SK-N-DZ (cell line): ENCODE measurements at regions not wholly inside any gene's neighbourhood (a gene's known extent, or its start where the extent isn't known, plus 50 kb on each side); places are given as distances from the start of the nearest gene placed in this dataset.

Experiments
- DNase-seq: peaks from one replicate; pipeline ENCODE4 v3.0.0-alpha.2; 2015; ENCODE audit warnings: low spot score

DNA sequence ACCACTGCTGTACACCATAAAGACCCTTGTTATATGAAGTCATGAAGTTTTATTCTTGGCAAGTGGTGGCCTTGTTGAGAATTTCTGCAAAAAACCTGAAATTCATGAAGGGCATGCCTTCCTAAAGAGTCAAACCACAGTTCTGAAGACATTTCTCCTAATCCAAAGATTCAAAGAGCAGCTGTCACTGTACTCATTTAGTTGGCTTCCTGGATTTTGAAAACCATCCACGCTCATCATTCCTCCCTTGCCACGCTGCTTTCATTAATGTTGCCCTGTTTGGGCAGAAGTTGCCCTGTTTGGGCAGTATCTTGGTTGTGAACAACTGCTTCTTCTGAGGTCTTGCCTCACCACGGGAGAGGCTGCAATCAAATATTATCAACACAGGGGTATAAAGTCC is 560.3 kb upstream of the TLE4 start:
- no peak for DNase-seq

- DNase-seq: no peak
These were observed 559.2 kb upstream of the TLE4 start for GRCh38 chr9:79012561-79012960.

DNA sequence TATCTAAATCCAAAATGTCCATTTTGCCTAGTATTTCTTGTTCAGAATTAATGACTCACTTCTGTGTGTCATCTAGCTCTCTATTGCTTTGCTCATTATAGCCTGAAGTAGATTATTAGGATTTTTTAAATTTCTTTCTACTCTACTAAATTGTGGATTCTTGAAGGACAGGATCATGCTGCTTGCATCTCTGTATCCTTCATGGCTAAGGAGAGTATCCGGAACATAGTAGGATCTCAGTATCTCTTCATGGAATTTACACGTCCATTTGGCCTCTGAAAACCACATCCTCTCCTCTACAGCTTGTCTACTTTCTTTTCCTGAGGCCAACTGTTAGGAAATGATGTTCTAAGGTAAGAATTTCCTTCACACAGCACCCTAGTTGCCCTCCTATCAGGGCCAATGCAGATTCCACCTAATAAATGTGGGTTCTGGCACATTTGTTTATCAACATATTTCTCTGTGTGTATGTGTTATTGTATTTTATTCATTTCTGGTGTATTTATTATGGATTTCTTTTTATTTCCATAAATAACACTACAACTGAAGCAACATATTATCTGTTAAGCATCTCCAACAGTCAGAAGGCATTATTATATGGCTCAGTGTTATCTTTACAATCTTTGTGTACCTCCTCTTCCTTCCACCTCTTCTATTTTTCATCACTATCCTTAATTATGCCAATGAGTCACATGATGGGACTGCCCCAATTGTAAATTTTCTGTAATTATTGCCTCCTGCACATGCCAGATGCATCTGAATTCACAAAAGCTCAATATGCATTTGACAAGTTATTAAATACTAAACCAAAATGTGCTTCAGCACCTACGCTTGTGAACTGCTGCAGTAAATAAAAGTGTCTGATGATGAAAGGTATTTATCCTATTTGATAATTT is 557.8 kb upstream of the TLE4 start:
- no peak for DNase-seq

DNA sequence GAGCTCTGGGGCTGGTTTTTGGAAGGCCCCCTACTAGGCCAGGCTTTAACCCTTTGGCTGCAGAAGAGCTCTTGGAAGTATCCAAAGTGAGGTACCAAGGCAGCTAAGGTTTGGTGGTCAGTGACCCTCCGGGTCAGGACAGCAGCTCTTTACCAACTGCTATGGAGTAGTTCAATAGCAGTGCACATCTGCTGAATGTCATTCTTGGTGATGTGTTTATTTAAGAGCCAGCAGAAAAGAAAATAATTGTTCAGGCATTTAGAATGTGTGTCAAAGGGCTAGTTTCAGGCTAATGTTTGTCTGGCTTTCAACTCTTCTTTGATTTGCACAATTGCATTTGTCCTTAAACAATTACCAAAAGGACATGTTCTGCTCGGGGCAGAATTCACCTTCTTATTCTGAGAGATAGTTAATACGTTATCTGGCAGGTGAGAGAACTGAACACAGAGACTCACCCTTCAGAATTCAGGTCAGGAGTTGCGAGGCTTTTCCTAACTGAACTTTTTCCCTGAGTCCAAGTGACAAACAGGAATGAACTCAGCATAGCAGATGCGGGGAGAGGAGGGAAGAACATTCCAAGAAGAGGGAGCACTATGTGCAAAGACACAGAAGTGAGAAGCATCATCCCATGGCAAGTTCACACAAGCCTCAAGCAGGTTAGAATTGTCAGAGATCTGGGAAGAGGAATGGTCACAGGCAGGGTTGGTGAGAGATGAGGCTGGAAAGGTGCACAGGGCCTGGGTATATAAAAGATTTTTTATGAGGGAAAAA is 556.7 kb upstream of the TLE4 start:
- DNase-seq: peak; percentile 21

GRCh38 chr9:79015951-79016350 is 555.8 kb upstream of the TLE4 start:
- DNase-seq: no peak

DNA sequence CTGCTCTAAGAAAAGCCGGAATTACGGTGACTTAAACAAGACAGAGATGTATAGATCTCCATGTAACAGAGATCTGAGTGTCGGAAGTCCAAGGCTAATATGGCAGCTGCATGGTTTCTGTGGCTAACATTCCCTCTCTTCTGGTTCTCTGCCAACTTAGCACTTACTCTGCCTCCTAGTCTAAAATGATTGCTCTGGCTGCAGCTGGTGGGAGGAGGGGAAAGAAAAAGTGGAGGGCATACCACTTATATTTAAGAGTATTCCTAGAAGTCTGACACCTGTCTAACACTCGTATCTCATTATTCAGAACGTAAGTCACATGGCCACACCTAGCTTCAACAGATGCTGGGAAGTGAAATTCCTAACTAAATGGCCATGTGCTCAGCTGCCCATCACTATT is 551.5 kb upstream of the TLE4 start:
- DNase-seq: no peak

DNA sequence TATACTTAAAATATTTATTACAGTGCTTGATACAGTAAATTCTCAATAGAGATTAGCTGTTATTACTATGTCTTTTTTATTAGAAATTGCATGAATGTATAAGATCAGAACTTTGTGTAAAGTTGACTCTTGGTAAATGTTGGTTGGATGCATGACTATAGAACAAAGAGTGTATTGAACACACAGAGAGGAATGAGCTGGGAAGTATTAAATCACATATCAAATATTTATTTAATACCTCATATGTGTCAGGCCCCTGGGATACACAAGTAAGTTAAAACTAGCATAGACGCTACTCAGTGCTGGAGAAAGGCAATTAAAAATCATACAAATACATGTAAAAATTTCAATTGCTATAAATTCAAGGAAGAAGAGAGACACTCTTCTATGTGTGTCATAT is 550.7 kb upstream of the TLE4 start:
- no peak for DNase-seq

- DNase-seq: no peak
These were observed 548.6 kb upstream of the TLE4 start for GRCh38 chr9:79023134-79023580.

DNA sequence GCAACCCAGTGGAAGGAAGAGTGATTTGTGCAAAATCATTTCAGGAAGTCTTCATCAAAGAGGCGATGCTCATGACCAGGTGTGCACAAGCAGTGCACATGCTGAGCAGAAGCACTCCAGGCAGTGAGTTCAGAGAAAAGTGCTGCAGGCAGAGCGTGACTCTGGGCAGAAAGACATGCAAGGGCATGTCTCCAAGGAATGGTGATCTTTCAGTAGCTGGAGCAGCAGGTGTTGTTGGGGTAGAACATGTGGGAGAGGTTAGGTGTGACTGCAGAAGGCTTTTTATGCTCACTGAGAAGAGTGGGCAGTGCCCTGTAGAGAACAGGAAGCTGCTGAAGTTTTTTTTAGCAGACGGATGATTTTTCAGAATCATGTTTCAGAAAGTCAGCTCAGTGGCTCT is 545.4 kb upstream of the TLE4 start:
- no peak for DNase-seq

- DNase-seq: no peak
These were observed 543.7 kb upstream of the TLE4 start for GRCh38 chr9:79028101-79028500.

DNA sequence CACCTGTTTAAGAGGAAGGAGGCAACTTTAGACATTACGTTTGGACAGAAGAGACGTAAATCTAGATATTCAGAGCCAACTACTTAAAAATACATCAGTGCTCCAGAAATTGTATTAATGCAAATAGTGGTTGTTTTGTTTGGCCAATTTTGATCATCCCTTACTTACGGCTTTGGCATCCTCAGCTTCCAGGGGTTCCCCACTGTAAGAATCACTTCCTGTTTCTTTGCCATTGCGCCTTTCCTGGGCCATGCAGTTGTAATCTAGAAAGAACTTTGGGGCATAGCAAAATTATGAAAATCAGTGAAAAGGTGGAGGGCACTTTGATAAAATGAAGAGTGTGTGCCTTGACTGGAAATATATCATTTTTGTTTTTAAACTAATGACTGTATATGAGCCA is 537.2 kb upstream of the TLE4 start:
- no peak for DNase-seq

GRCh38 chr9:79037338-79037737 is 534.4 kb upstream of the TLE4 start:
- DNase-seq: no peak

GRCh38 chr9:79040671-79041070 is 531.1 kb upstream of the TLE4 start:
- no peak for DNase-seq

DNA sequence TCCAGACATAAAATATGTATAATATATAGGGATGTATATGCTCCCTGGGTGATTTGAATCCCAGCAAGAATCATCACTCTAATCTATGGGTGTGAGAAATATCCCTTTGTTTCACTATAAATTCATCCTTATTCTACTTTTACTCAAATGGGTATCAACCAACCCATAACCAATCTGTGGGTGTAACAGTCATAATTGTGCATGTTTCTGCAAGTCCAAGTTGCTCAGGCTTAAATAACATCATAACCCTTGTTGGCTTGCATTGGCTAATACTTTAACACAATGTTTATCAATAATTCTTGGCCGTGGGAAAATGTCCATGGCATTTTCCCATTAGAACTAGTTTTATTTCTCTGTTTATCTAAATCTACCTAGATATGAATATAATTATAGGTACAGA is 530.5 kb upstream of the TLE4 start:
- no peak for DNase-seq

DNA sequence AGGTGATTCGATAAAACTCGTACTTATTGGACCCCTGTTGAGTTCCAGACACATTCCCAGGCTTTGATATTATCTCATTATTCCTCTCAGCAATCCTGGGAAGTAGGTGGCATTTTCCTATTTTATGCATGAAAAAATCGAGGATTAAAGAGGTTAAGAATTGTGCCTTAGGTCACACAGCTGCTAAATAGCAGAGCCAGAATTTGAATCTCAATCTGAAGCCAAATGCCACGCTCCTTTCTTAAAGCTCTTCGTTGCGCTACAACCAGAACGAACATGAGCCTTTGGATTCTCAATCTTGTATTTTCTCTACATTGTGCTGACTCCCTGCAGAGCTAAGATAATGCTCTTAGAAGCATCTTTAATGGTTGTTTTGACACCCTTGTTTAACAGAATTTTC is 527.8 kb upstream of the TLE4 start:
- DNase-seq: no peak

DNA sequence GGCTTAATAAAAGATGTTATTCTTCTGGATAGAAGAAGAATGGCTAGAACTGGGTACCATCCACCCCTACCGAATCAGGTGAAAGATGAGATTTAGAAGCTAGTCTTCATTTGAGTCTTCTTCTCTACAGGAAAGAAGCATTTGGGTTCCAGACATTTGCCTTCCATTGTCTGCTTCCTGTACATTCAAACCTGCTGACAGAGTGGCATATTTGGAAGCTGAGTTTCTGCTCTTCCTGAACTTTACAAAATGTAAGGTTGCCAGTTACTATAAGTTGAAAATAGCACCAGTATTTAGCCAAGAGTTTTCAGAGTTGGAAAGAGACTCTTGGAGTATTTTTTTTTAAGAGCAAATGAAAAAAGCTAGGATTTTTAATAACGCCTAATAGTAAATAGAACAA is 525.4 kb upstream of the TLE4 start:
- no peak for DNase-seq

DNA sequence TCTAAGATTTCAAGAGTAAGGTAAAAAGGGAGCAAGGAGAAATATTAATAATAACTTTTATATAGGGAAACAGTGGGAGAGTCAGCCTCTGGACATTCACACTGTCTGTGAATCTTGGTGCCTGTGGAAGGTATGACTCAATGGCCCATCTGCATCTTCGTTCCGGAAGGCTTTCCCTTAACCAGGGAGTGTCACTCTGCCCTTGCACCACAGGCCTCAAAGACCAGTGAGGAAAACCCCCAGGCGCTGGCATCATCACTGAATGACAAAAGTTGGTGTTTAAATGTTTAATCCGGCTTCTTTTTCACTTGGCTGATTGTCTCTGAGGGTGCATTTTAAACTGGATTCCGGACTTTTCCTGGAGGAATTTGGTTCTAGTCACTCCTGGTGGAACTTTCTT is 522.4 kb upstream of the TLE4 start:
- DNase-seq: no peak

DNA sequence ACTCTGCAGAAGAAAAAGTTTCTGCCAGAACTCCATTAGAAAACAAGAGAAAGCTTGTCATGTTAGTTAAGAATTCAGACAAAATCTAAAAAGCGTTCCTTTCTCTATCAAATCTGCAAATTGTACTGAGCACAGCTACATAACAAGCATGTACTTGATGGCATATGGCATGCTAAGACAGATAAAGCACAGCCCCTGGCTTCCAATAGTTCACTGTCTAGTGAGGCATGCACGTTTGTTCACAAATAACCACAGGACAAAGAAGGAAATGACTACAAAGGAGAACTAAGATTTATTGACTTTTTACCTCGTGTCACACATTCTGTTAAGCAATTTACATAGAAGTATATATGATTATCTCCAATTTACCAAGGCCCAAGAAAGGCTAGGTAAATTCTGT is 518.2 kb upstream of the TLE4 start:
- no peak for DNase-seq

- no peak for DNase-seq
These were observed 517.3 kb upstream of the TLE4 start for GRCh38 chr9:79054500-79054899.

DNA sequence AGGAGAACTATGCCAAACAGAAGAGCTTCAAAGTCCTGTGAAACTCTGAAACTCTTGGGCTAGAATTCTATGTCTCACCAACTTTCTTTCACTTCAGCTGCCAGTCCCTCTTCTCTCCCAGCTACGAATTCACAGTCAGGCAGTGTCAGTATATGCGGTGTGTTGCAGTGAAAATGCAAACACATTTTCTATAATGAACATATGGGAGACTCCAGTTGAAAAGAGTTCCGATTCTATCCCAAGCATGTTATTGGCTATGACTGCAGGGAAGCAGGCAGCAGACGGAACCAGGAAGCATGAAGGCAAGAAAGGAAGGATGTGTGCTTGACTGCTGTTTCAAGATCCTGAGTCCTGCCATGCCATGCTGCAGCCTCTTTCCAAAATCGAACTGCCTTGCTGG is 515.7 kb upstream of the TLE4 start:
- no peak for DNase-seq

DNA sequence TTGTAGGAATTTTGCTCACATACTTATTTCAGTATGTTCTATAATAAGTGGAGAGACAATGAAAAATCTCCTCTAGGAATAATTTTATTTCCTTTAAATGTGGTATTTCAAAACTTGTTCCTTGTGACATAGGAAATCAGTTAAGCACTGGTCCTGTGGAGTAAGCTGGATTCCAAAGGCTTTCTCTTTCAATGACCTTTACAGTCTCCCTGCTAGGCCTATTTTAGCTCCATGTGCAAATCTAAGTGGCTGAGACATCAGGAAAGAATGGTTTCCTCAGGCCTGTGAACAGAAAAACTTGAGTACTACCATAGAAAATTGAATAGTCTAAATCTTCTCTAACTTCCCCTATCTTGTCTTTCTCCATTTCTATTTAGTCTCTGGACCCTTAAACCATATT is 514.2 kb upstream of the TLE4 start:
- DNase-seq: no peak

DNA sequence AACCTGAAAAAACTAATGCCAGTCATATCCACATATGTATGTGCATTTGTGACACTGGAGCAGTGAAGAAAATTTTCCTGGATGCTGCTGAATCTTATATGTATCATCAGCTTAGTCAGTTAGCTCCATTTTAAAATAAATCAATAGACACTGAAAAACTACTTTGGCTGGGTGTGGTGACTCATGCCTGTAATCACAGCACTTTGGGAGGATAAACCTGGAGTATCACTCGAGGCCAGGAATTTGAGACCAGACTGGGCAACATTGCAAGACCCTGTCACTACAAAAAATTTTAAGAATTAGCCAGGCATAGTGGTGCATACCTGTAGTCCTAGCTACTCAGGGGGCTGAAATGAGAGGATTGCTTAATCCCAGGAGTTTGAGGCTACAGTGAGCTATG is 511.0 kb upstream of the TLE4 start:
- no peak for DNase-seq
